CD4-positive, alpha-beta T cell treated with Interleukin-15 for 1 hour (primary cell): ENCODE measurements at regions not wholly inside any gene's neighbourhood (a gene's known extent, or its start where the extent isn't known, plus 50 kb on each side); places are given as distances from the start of the nearest gene placed in this dataset.

Experiments used
- DNase-seq: peaks from one replicate; pipeline ENCODE4 v3.0.0-alpha.2; 2020

DNA sequence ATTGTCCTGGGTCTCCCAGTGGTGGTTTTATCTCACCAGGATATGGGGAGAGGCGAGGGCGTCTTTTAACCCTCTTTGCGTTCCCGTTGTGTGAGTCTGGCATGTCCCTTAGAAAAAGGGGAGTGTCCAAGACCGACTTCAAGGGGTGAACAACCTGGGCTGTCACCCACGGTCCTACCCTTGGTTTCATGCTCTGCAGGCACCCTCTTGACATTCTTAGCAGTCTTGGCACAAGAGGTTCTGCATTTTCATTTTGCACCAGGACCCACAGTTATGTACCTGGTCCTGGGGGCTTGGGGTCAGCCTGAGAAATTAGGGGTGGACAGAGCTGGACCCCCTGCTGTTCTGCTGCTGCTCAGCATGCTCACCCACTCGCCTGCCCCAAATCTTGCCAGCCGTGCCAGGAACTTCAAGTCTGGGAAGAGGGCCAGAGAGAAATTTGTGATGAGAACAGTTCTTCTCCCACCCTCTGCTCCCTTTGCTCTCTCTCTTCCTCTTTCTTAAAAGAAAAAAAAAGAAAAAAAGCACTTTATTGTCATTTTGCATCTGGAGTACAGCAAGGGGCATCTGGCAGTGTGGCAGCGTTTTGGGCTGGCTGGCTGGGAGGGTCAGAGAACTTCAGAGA, 471.2 kb downstream of the MIAT start:
- DNase-seq, result no peak

DNA sequence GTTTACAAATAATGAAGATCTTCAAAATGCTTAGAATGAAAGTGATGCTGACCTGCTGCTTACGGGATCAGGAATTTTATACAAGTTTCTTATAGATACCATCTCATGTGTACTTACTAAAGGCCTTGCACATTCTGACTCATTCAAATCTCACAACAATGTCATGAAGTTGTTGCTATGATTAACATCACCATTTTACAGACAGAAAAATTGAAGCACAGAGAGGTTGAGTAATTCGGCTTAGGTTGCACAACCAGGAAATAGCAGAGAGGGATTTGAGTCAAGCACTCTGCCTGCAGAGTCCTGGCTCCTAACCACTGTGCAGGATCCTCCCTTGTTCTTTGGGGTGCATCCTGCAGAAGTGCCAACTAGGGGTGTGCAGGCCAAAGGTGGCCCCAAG, 471.9 kb downstream of the MIAT start:
- DNase-seq, result peak; percentile 25

DNA sequence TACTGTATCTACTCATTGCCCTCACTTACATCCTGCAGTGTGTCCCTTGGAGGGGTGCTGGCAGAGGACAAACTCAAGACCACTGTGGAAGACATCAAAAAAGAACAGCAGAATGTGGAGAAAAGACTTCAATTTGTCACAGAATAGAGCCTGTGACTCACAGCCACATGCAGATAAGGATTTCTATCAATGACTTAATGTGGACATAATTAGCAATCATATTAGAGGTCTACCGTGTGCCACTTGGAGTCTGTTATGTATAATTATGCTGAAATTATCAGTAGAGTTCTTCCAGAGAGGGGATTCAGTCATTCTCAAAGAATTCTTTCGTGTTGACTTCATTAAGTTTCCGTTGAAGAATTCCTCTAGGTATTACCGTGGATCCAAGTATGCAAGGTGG, 473.5 kb downstream of the MIAT start:
- no peak for DNase-seq

DNA sequence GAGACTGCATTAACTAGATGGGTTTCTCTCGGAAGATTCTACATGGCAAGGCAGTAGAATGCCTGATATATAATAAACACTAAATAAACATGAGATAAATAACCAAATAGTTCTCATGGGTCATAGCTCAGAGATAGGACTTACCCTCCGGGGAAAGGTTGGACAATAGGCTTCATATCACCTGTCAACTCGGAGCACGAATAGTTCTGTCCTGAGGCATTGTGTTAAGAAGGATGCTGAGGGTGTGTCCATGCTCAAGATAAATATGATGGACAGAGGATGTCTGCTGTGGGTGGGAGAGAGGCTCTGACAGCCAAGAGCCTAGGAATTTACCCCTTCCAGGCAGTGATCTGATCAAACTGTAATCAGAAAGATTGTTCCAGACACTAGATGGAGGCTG, 474.0 kb downstream of the MIAT start:
- no peak for DNase-seq

DNA sequence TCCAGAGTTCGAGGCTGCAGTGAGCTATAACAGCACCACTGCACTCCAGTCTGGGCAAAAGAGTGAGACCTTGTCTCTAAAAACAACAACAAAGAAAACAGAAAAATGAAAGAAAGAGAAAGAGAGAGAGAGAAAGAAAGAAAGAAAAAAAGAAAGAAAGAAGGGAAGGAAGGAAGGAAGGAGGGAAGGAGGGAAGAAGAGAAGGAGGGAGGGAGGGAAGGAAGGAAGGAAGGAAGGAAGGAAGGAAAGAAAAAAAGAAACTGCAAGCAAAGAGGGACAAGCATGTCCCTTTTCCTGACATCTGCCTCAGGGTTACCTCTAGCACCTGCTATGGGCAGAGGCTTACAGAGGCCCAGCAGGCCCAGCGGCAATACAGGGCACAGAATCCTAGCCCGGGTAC, 475.0 kb downstream of the MIAT start:
- DNase-seq, result no peak

DNA sequence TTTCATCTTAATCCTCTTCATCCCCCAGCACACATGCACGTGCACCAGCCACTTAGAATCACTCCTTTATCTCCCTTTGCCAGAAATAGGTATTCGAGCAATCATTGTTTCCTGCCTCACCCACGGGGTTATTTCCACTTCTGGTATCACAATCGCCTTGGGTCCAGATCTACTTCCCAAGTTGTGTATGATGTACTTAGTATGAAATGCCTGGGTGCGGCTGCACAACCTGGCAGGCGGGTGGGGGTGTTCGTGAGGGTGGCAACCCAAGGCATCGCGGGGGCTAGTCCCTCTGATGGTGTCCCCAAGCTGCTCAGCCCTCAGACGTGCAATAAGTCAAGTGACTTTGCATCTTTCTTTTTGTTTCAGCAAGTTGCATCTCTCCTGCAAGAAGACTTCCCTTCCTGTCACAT, 475.6 kb downstream of the MIAT start:
- DNase-seq, result peak; percentile 37

DNA sequence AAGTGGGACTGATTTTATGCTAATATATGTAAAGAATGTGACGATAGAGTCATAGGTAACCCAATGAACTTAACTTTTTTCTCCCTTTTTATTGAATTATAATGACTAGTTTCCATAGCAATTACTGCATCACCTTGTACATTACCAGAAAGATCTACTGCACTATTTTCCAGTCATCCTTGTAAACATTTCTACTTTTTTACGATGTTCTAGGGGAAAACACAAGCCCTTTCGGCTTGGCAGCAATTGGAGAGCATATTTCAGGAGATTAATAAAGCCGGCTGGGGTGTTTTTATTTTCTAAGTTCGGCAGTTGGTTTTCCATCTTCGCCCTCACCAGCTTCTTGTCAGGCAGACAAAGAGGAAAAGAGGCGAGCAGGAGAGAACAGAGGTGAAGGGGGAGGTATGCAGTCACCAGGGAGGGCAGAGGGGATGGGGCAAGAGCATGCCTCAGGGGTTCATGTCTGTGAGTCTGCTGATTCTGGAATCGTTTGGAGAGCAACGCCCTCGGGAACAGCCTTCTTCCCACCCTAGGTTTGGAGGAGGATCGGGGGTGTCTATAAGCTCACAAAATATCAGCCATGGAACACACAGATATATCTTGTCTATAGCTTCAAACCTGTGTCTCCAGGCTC, 476.4 kb downstream of the MIAT start:
- no peak for DNase-seq

DNA sequence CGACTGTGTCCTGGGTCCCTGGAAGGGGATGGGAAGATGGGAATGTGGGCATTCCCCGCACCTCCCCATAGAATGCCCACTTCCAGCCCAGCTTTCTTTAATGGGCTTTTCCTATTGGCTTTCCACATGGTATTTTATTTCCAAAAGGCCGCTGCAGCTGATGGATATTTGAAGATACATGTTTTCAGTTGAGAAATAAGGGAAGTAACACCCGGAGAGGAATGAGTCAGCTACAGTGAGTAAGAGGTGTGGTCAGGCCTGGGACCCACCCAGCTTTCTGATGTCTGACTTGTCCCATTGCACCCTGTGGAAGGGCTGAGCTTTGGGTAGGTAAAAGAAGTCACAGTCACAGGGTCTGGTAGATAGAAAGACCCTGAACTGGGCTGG, 476.9 kb downstream of the MIAT start:
- DNase-seq, result peak; percentile 75

DNA sequence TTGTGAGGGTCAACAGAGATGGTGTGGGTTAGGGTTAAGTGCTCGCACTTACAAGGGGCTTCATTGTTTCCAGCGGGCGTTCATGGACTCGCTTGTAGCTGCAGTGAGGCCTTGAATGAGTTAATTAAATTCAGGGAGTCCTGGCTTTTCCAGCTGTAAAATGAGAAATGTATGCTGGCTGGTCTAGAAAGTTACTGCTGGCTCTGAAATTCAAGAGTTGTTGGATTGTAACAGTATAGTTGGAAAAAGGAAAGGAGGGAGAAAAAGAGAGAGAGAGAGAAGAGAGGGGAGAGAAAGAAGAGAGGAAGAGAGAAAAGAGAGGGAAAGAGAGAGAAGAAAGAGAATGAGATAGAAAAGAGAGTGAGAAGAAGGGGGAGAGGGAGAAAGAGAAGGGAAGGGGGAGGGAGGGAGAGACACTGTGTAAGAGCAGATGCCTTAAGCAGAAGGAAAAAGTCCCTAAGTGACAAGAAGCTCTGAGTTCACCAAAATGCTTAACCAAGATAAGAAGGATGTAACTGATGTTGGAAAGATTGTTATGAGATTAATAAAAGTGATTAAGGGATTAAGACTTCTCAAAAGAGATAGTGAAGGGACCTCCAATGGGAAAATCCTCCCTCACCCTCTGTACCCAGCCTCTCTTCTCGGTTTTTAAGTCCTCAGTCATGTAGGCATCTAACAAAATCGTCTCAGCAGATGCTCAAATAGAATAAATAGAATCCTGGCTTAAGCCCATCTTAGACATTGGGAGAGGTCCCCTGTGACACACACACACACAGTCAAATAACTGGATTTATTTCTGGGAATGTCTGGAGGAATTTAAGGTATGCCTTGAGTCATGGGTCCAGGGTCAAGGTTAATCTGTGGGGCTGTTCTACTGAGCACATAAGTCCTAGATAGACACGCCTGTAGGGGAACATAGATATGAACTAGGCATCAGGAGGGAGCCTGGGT, 477.9 kb downstream of the MIAT start:
- DNase-seq, result no peak

DNA sequence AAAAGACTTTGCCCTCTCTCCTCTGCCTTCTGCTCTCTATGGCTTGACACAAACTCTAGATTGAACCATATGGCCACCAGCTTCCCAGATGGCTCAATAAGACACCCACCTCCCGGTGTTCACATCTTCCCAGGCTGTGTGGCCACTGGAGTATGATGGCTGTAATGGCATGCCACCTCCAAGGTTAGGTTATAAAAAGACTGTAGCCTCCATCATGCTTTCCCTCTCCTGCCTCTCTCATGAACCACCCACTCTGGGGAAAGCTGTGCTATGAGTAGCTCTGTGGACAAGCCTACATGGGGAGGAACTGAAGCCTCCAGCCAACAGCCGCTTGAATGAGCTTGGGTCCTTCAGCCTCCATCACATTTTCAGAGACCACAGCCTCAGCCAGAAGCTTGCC, 479.2 kb downstream of the MIAT start:
- DNase-seq, result no peak

DNA sequence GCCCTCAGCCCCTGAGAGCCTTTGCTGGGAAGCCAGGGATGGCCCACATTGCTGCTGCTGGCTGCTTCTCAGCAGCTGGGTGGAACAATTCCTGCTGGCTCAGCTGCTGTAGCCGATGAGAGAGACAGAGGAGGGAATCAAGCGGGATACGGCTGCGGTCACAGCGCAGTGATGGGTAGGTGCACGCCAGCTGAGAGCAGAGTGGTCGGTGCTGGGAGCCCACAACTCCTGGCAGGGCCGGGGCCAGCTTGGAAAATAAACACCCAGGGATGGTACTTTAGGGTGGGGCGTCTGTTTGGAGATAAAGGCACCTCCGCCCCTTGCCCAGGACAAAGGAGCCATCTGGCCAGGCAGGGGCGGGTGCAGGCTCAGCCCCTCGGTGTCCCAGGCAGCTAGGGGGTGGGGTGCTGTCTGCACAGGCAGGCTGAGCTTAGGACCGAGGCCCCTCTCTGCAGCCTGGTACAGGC, 480.5 kb downstream of the MIAT start:
- DNase-seq, result no peak

DNA sequence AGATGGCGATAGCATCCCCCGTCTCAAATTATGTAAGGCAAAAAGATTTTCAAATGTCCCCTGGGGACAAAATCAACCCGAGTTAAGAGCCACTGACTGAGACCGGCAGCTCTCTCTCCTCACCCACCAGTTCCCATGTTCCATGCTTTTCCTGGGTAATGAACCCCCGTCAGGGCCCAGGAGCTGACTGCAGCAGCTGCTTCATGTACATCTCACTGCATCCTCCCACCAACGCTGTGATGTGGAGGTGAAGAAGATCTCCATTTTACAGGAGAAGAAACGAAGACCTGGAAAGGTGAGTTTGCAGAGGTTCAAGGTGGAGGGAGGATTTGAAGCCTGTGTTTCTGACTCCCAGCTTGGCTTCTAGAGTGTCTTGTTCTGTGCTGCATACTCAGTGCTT, 481.1 kb downstream of the MIAT start:
- no peak for DNase-seq

DNA sequence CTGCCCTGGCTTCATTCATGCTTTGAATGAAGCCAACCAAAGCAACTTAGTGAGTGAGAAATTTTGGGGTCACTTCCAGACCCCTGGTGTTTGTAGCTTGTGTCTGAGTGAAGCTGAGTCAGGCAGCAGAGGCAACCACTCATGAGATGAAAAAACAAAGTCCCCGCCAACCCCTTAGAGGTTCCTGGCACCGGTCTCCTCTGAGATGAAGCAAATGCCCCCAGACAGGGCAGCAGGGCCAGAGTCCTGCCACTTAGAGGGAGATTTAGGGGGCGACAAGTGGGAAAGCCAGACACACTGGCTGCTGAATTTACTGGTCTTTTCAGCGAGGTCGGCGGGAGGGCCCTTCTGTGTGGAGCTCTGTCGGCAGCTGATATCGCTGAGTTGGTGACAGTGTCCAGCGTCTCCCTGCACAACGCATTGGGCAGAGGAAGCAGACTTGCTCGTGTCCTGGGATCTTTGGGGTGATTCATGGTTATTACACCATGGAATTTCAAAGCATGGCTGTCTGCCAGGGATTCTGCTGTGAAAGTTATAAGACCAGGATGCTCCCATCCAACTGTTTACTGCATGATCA, 482.6 kb downstream of the MIAT start:
- no peak for DNase-seq

DNA sequence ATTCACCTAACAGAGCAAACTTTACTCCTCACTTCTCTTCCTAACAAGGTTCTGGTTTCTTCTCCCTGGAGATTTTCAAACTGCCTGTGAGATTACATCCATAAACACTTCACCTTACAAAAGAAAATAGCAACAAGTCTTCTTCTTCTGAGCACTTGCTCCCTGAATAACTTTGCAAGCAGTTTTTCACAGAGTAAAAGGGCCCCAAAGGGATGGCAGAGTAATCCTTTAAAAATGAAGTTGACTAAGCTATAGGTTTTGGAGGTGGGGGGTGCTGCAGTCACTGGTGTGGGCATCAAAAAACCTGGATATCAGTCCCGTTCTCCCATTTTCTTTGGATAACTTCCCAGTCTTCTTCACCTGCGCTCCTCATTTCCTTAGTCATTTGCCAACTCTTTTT, 484.9 kb downstream of the MIAT start:
- DNase-seq, result no peak

DNA sequence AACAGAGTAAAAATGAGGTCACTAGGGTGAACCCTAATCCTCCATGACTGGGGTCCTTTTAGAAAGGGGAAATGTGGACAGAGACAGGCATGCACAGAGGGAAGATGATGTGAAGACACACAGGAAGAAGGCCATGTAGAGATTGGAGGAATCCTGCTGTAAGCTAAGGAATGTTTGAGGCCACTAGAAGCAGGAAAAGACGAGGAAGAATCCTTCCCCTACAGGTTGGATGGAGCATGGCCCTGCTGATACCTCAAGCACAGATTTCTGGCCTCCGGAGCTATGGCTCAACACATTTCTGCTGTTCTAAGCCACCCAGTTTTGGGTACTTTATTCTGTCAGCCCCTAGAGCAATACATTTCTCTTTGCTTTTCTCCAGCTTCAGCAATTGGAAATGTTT, 486.9 kb downstream of the MIAT start:
- no peak for DNase-seq

DNA sequence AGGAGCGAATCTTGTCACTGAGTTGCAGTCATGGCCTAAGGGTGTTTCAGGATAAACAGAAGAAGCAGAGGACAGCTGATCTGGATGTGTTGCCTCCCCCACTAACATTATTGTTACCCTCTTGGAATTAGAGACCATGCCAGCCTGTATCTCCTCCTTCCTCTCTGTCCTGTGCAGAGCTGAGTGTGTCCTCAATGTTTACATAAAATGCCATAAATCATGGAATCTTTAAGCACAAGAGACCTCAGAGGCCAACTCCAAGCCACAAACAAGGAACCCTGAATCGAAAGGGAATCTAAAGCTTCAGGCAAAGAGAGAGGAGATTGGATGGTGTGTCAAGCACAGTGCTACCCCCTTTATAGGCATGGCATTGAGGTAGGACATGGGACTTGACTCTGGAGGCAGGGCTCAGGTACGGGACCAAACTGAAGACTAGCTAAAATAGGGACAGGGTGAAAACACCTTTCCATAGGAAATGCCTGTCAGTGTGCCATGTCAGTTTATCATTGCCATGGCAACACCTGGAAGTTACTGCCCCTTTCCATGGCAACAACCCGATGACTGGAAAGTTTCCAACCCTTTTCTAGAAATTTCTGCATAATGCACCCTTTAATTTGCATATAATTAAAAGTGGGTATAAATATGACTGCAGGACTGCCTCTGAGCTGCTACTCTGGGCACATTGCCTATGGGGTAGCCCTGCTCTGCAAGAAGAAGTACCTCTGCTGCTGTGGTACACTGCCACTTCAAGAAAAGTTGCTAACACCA, 489.7 kb downstream of the MIAT start:
- DNase-seq, result no peak

DNA sequence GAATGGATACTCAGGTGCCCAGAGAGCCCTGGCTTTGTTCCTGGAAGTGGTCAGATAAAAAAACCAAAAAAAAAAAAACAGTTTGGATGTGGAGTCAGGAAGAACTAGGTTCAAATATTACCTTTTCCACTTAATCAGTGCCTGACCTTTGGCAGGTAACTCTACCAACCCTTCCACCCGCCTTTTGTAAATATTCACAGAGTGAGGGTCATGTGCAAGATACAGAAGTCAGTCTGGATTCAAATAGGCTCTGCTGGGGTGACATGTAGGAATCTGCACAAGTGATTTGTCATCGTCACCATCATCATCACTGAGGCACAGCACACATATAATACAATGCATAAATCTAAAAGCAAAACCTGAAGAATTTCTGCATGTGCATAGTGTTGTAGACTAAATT, 490.7 kb downstream of the MIAT start:
- no peak for DNase-seq

DNA sequence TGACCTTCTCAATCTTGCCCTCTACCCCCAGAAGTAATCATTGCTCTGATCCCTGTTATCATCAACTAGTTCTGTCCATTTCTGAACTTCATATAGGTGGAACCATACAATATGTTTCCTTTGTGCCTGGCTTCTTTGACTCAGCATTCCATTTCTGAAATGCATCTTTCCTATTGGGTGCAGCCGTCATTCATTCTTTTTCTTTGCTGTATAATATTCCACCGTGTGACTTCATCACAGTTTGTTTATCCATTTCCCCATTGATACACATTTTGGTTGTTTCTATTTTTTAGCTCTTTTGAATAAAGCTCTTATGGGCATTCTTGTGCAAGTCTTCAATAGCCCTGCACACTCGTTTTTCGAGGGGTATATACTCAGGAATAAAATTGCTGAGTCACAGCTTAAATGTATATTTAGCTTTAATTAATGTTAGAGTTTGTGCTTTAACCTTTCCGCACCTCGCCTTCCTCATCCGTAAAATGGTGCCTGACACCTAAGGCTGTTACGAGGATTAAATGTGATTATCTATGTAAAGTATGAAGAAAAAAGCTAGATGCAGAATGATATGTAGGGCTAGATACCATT, 491.6 kb downstream of the MIAT start:
- no peak for DNase-seq

DNA sequence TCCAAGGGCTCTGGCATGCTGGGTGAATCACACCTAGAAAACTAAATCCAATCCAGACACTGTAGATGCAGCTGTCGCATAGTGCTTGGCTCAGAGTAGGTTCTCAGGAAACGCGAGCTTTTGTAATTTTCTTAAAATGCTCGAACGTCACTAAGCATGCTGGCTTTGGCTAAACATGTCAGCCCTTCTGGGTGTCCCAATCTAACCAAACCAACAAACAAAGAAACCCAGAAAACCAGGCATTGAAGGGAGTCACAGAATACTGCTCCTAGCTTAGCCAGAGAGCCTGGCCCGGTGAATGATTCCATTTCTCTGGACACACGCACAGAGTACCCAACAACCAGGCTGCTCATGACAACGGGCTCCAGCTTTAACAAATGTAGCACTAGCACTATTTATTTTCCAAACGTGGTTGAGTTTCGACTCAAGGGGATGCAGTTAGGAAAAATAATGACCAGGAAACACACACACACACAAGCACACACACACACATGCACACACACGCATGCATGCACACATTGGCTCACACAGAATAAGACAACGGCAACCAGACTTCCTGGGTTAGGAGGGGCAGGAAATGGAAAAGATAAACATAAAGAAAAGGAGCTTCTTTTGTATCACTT, 492.6 kb downstream of the MIAT start:
- no peak for DNase-seq

DNA sequence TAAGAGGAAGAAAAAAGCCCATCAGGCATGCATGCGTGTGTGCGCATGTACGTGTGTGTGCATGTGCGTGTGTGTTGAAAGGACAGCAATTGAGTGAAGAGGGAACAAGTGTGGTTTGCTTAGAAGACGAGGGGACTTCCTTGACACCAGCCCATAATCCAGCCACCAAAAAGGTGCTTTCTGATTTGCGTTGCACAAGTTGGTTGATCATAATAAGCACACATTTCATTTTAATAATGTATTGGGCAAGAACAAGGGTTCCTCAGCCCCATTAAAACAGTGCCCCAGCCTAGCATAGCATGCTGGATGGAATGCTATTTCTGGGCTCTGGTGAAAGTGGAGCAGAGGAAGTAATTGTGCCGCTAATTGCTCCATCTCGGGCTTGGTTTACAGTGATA, 493.2 kb downstream of the MIAT start:
- DNase-seq, result peak; percentile 48

DNA sequence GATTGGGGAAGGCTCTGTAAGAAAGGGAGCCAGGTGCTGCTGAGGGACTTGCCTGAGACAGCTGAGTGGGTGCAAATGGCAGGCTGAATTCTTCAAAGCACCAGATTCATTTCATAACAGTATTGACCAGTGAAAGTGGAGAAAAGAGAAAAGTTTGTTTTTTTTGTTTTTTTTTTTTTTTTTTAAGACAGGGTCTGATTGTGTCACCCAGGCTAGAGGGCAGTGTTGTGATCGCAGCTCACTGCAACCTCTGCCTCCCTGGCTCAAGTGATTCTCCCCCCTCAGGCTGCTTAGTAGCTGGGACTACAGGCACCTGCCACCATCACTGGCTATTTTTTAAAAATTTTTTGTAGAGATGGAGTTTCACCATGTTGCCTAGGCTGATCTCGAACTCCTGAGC, 494.0 kb downstream of the MIAT start:
- no peak for DNase-seq

DNA sequence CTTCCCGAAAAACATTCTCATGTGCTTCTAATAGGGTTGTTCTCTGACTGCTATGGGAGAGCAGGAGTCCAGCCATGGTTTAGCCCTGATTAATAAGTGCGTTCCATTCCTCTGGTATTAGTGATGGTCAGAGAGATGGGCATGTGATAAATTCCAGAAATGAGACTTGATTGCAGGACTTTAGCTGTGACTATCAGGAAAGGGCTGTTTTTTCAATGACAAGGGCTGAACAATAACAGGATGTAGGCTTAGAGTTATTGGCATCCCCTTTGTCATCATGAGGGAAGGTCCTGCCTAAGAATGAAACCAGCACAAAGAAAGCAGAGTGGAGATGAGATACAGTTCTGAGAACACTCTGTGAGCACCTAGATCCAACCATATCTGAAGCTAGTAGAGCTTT, 494.6 kb downstream of the MIAT start:
- no peak for DNase-seq
